HAP-1 (cell line): ENCODE measurements at regions not wholly inside any gene's neighbourhood (a gene's known extent, or its start where the extent isn't known, plus 50 kb on each side); places are given as distances from the start of the nearest gene placed in this dataset.

Experiments used
- DNase-seq, 2 experiments: peaks; one replicate each; pipeline ENCODE4 v3.0.0-alpha.2; 2016 to 2020; ENCODE audit warnings: low spot score in 2 of 2
- H3K27me3 ChIP-seq: fragments of 250-450 bp; sonication (Bioruptor Pico); 2 replicates; pipeline ENCODE4 v1.5.1; 2020; ENCODE audit warnings: low read depth, mild to moderate bottlenecking, moderate library complexity
- H3K36me3 ChIP-seq: fragments of 250-450 bp; sonication (Bioruptor Pico); replicated peaks from 2 replicates; pipeline ENCODE4 v1.5.1; 2020; ENCODE audit warnings: mild to moderate bottlenecking
- H3K4me1 ChIP-seq: fragments of 250-450 bp; sonication (Bioruptor Pico); 2 replicates; pipeline ENCODE4 v1.5.1; 2020; ENCODE audit warnings: mild to moderate bottlenecking
- H3K4me3 ChIP-seq: fragments of 250-450 bp; sonication (Bioruptor Pico); 2 replicates; pipeline ENCODE4 v1.5.1; 2020; ENCODE audit warnings: mild to moderate bottlenecking, moderate library complexity
- H3K9me3 ChIP-seq: fragments of 250-450 bp; sonication (Bioruptor Pico); 2 replicates; pipeline ENCODE4 v1.5.1; 2020; ENCODE audit warnings: mild to moderate bottlenecking, moderate library complexity
- in situ Hi-C: fragments of 300-500 bp; cut with MboI; formaldehyde crosslinking; loops from 3 replicates; pipeline ENCODE4 v1.14.3; 2020; ENCODE audit warnings: low sequenced_read_pairs, inconsistent platforms, mixed read lengths

DNA sequence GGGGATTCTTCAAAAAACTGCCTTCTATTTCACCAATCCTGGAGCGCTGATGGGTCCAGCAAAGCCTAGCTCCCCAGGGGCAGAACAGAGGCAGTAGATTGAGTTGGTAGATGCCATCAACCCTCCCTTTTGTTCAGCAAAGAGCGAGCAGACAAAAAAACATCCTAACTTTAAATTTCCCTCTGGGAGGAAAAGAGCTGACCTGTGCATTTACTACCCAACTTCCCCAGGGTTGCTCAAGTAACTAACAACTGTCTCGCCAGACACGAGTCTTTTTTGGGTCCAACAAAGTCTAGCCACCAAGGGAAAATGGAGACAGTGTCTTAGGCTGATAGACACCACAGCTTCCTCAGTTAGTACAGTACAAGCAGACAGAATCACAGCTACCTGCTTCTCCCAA, 476.3 kb upstream of the GRIA1 start:
- no peaks in the 10 kb centered on the region for H3K36me3 ChIP-seq
- in situ Hi-C loops, result no loop called here
- no peaks in the 10 kb centered on the region for H3K27me3 ChIP-seq
- no peak for DNase-seq
- no peaks in the 10 kb centered on the region for H3K4me1 ChIP-seq
- no peak overlapping the region for H3K4me3 ChIP-seq
- H3K9me3 ChIP-seq, result no peaks in the 10 kb centered on the region

GRCh38 chr5:153018121-153018520, 472.3 kb upstream of the GRIA1 start:
- in situ Hi-C loops, result no loop called here
- Histone ChIP-seq H3K4me1 (no peaks in the 10 kb centered on the region), H3K36me3 (no peaks in the 10 kb centered on the region), H3K4me3 (no peak overlapping the region), H3K9me3 (no peaks in the 10 kb centered on the region), H3K27me3 (no peaks in the 10 kb centered on the region)
- no peak for DNase-seq

DNA sequence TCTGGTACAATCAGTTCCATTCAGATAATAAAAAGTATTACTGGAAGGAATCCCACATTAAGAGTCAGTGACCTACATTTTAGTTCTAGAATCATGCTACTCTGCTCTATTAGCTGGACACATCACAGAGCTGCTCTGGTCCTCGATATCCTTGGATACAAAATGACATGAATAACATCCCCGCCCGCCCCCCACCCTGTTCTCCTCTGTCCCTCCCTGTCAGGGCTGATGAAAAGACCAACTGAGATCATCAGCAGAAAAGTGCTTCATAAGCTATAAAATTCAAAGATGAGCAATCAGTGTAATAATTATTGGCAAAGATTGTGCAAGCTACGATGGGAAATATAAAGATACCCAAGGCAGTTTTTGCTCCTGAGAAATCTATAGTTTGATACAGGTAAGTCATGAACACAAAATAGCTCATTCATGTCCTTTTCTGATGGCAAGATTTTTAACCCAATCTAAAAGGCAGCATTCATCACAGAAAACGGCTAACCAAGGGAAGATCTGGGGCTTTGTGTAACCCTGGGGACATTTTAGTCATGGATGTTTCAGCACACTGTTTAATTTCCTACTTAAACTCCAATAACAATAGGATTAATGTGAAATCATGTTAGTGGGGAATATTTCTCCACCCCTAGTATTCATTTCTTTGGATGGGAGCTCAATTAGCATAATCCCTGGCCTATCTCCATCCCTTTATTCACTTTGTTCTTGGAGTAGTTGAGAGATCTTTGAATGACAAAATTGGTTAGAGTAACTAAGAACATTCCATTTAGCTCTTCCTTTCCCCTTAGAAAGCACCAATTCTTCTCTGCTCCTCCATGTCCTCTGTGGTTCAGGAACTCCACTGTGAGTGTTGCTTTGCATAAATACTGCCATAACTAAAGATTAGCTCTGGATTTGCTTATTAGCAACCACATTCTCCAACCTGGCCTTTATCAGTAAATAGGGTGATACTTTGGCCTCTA, 459.4 kb upstream of the GRIA1 start:
- no peak overlapping the region for H3K4me3 ChIP-seq
- no peaks in the 10 kb centered on the region for H3K36me3 ChIP-seq
- H3K27me3 ChIP-seq, result no peaks in the 10 kb centered on the region
- no peaks in the 10 kb centered on the region for H3K9me3 ChIP-seq
- peak; percentile 13 to 81 for DNase-seq
- H3K4me1 ChIP-seq, result peaks cover 21% of the 10 kb centered on the region
- in situ Hi-C loops, result no loop called here

DNA sequence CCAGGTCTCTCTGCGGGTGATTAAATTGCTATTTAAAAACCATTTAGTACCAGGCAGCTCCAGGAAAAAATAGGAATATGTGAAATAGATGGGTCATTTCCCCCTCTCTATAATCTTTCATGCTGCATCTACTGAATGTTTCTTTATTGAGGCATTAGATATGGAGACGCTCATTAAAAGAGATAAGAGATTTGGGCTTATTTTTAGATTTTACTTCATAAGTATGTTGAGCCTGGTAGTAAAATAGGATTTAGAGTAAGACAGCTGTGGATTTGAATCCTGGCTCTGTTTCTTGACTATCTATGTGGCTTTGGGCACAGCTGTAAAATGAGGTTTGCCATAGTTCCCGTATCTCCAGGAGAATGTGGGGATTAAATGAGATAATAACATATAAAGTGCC, 451.0 kb upstream of the GRIA1 start:
- DNase-seq, result no peak
- in situ Hi-C loops, result no loop called here
- H3K36me3 ChIP-seq, result no peaks in the 10 kb centered on the region
- H3K9me3 ChIP-seq, result no peaks in the 10 kb centered on the region
- no peaks in the 10 kb centered on the region for H3K27me3 ChIP-seq
- no peak overlapping the region for H3K4me3 ChIP-seq
- no peaks in the 10 kb centered on the region for H3K4me1 ChIP-seq

DNA sequence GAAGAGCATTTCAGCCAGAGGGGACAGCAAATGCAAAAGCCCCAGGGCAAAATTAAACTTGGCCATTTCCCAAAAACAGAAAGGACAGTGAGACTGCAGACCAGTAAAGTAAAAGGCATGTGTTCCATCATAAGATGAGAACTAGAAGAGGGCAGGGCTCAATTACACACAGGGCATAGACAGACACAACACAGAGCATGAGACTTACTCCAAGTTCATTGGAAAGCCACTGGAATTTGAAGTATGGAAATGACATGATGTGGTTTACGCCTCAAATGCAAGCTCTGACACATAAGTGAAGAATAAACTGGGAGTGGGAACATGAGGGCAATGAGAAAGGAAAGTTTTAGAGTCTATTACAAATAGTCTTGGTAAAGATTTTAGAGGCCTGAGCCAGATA, 446.6 kb upstream of the GRIA1 start:
- H3K4me3 ChIP-seq, result no peak overlapping the region
- no peaks in the 10 kb centered on the region for H3K9me3 ChIP-seq
- no peaks in the 10 kb centered on the region for H3K27me3 ChIP-seq
- in situ Hi-C loops, result no loop called here
- H3K36me3 ChIP-seq, result no peaks in the 10 kb centered on the region
- no peak for DNase-seq
- H3K4me1 ChIP-seq, result peaks cover 6% of the 10 kb centered on the region; the same call in 1 of the 2 replicates

DNA sequence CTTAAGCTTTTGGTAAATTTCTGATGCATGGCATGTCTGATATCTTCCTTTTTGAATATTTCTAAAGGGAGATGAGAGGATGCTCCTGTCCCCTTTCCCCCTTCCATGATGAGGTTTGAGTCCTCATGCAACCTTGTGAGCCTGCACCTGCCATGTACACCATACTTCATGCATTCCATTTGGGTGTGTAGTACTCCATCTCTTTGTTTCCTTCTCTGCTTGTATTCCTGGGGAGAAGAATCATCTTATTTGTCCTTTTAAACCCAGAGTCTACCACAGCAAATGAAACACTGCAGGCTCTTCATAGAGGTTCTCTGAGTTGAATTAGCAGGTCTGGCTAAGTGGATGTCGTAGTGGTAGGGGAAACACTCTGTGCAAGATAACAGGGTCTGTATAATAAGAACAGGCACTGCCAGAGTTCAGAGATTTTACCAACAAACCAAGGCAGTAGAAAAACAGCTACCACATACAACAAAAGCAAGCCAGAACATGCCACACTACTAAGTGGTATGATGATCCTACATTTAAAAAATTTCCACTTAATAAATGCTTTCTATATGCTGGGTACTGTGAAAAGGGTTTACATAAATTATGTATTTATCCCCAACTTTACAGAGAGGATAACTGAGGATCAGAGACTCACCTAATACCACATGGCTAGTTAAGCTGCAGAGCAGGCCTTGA, 439.8 kb upstream of the GRIA1 start:
- 0 out of 2 replicates have a peak, but pooled peaks cover 4% of the 10 kb centered on the region for H3K27me3 ChIP-seq
- no peak for DNase-seq
- in situ Hi-C loops, result no loop called here

DNA sequence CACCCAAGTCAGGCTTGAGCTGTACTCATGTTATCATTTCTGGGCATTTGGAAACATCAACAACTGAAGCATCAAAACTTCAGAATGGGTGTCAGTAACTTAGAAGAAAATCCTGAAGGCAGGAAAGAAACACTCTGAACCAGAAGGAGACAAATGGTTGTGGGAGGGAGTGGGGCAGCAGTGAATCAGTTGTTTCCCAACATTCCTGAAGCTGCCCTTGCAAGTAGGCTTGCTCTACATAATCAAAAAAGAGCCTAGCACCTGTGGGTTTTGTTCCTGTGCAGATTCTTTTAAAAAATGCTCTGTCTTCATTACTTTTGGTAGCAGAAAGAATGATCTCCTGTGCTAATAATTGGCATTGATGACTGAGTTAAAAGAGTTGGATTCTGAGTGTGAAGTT, 424.2 kb upstream of the GRIA1 start:
- in situ Hi-C loops, result no loop called here
- DNase-seq, result no peak
- no peaks in the 10 kb centered on the region for H3K9me3 ChIP-seq
- no peak overlapping the region for H3K4me3 ChIP-seq
- H3K27me3 ChIP-seq, result no peaks in the 10 kb centered on the region
- H3K36me3 ChIP-seq, result no peaks in the 10 kb centered on the region
- H3K4me1 ChIP-seq, result no peaks in the 10 kb centered on the region

More for the DNA sequence above, 439.8 kb upstream of the GRIA1 start:
- no peak overlapping the region for H3K4me3 ChIP-seq
- no peaks in the 10 kb centered on the region for H3K36me3 ChIP-seq
- peaks cover 9% of the 10 kb centered on the region; the same call in 1 of the 2 replicates for H3K4me1 ChIP-seq
- H3K9me3 ChIP-seq, result no peaks in the 10 kb centered on the region

GRCh38 chr5:153067869-153068268, 422.6 kb upstream of the GRIA1 start:
- no peak for DNase-seq
- Histone ChIP-seq H3K4me3 (no peak overlapping the region), H3K27me3 (no peaks in the 10 kb centered on the region), H3K4me1 (no peaks in the 10 kb centered on the region), H3K9me3 (no peaks in the 10 kb centered on the region), H3K36me3 (no peaks in the 10 kb centered on the region)
- in situ Hi-C loops, result no loop called here

GRCh38 chr5:153079396-153079795, 411.1 kb upstream of the GRIA1 start:
- Histone ChIP-seq H3K4me1 (no peaks in the 10 kb centered on the region), H3K4me3 (no peak overlapping the region), H3K36me3 (no peaks in the 10 kb centered on the region), H3K9me3 (no peaks in the 10 kb centered on the region), H3K27me3 (no peaks in the 10 kb centered on the region)
- DNase-seq, result no peak
- in situ Hi-C loops, result no loop called here

DNA sequence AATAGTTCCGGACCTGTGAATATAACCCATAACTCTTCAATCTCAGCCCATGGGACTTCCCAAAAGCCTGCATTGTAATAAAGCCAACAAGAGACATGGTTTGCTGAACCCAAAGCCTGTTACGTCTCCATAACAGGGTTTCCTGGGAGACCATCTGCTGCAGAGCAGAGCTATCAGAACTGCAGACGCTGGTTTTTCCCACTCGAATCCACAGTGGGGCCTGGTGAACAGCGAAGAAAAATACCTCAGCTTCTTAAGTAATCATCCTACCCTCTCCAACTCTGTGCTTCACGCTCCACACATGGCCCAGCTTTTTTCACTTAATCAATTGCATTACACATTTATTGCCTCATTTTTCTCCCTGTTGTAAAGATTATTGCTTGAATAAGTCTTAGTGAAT, 409.5 kb upstream of the GRIA1 start:
- no peaks in the 10 kb centered on the region for H3K27me3 ChIP-seq
- H3K9me3 ChIP-seq, result no peaks in the 10 kb centered on the region
- in situ Hi-C loops, result no loop called here
- no peak overlapping the region for H3K4me3 ChIP-seq
- no peak for DNase-seq
- no peaks in the 10 kb centered on the region for H3K36me3 ChIP-seq
- H3K4me1 ChIP-seq, result no peaks in the 10 kb centered on the region

DNA sequence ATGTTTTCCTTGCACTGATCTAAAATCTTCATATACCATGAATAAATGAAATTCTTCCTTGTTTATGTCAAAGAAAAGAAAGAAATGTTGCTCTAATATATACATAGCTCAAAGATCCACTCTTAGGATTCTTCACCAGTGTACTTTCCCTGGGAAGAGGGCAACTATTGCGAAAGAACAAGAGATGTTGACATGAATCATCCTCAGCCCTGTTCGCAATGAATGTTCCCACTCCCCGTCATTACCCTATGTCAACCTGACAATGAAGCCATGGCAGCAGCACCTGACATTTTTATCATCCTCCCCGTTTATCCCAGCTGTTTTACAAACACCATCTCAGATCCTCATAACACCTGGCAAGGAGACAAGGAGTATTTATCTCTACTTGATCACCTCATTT, 409.1 kb upstream of the GRIA1 start:
- Histone ChIP-seq H3K4me3 (no peak overlapping the region), H3K4me1 (no peaks in the 10 kb centered on the region), H3K36me3 (no peaks in the 10 kb centered on the region), H3K27me3 (no peaks in the 10 kb centered on the region), H3K9me3 (no peaks in the 10 kb centered on the region)
- DNase-seq, result no peak
- in situ Hi-C loops, result no loop called here

- H3K4me3 ChIP-seq, result no peak overlapping the region
- H3K27me3 ChIP-seq, result no peaks in the 10 kb centered on the region
- DNase-seq, result no peak
- in situ Hi-C loops, result no loop called here
- H3K4me1 ChIP-seq, result no peaks in the 10 kb centered on the region
- no peaks in the 10 kb centered on the region for H3K9me3 ChIP-seq
- H3K36me3 ChIP-seq, result no peaks in the 10 kb centered on the region
Observed at GRCh38 chr5:153084511-153084910, 406.0 kb upstream of the GRIA1 start.

DNA sequence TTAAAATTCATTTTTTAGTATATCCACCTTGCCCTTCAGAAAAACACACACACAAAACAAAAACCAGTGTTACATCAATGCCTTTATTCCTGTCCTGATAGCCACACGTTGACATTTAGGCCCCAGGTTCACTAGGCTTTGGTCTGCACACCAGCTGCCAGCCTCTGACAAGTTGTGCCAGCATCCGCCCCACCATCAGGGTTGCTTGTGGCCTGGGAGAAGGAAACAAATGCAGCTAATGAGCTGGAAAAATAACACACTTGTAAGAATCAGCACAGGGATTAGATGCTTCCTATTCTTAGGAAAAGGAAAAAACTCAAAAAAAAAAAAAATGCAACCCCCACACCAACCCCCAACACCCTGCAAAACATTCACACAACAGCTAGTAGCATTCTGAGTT, 404.0 kb upstream of the GRIA1 start:
- Histone ChIP-seq H3K4me1 (no peaks in the 10 kb centered on the region), H3K36me3 (no peaks in the 10 kb centered on the region), H3K9me3 (no peaks in the 10 kb centered on the region), H3K27me3 (no peaks in the 10 kb centered on the region), H3K4me3 (no peak overlapping the region)
- in situ Hi-C loops, result no loop called here
- no peak for DNase-seq

- in situ Hi-C loops, result no loop called here
- no peak for DNase-seq
- Histone ChIP-seq H3K4me1 (no peaks in the 10 kb centered on the region), H3K9me3 (no peaks in the 10 kb centered on the region), H3K36me3 (no peaks in the 10 kb centered on the region), H3K4me3 (no peak overlapping the region), H3K27me3 (no peaks in the 10 kb centered on the region)
Observed at GRCh38 chr5:153088538-153088937, 401.9 kb upstream of the GRIA1 start.
